GM23338 (cell line): ENCODE measurements at regions not wholly inside any gene's neighbourhood (a gene's known extent, or its start where the extent isn't known, plus 50 kb on each side); places are given as distances from the start of the nearest gene placed in this dataset.

ENCODE experiments used
- ATAC-seq: fragments of 200-7000 bp; cut with Tn5 transposase; 3 replicates; pipeline ENCODE4 v1.9.1; 2020
- DNase-seq: peaks from one replicate; pipeline ENCODE4 v3.0.0-alpha.2; 2015; ENCODE audit warnings: low spot score
- H2AFZ ChIP-seq: fragments of 200-600 bp; sonication (generic); 2 replicates; pipeline ENCODE4 v1.8.0; 2016; ENCODE audit warnings: antibody characterized with exemption, mild to moderate bottlenecking, moderate library complexity
- H3F3A ChIP-seq: fragments of 200-600 bp; sonication (generic); replicated peaks from 2 replicates; pipeline ENCODE4 v1.8.0; 2017; ENCODE audit warnings: antibody characterized with exemption, mixed run types, low read depth
- H3K27ac ChIP-seq: fragments of 200-600 bp; sonication (generic); 2 replicates; pipeline ENCODE4 v1.6.1; 2016; ENCODE audit warnings: low read depth
- H3K27me3 ChIP-seq: fragments of 200-600 bp; sonication (generic); 2 replicates; pipeline ENCODE4 v1.8.0; 2016; ENCODE audit warnings: mild to moderate bottlenecking, mixed run types, moderate library complexity; ENCODE audit not compliant: insufficient read depth
- H3K36me3 ChIP-seq: fragments of 200-600 bp; sonication (generic); 2 replicates; pipeline ENCODE4 v1.8.0; 2016; ENCODE audit warnings: mild to moderate bottlenecking; ENCODE audit not compliant: insufficient read depth
- H3K4me1 ChIP-seq: fragments of 200-600 bp; sonication (generic); 2 replicates; pipeline ENCODE4 v1.8.0; 2016; ENCODE audit warnings: mild to moderate bottlenecking, moderate library complexity; ENCODE audit not compliant: insufficient read depth
- H3K4me2 ChIP-seq: fragments of 200-600 bp; sonication (generic); 2 replicates; pipeline ENCODE4 v1.7.1; 2017; ENCODE audit warnings: mixed run types
- H3K4me3 ChIP-seq: fragments of 200-600 bp; sonication (generic); 2 replicates; pipeline ENCODE4 v1.6.1; 2016; ENCODE audit warnings: mixed run types
- H3K79me2 ChIP-seq: fragments of 200-600 bp; sonication (generic); replicated peaks from 2 replicates; pipeline ENCODE4 v1.8.0; 2017; ENCODE audit warnings: mild to moderate bottlenecking; ENCODE audit not compliant: insufficient read depth
- H3K9me2 ChIP-seq: fragments of 200-600 bp; sonication (generic); 2 replicates; pipeline ENCODE4 v1.8.0; 2017; ENCODE audit not compliant: insufficient read depth
- H4K20me1 ChIP-seq: fragments of 200-600 bp; sonication (generic); replicated peaks from 2 replicates; pipeline ENCODE4 v1.8.0; 2017; ENCODE audit warnings: mild to moderate bottlenecking; ENCODE audit not compliant: insufficient read depth
- H3K27ac Mint-ChIP-seq: 2 replicates; pipeline ENCODE4 v1.8.0; 2020; ENCODE audit warnings: inconsistent platforms, mild to moderate bottlenecking, moderate library complexity, mixed read lengths
- H3K27me3 Mint-ChIP-seq: 3 replicates; pipeline ENCODE4 v1.8.0; 2022; ENCODE audit warnings: low read depth, mild to moderate bottlenecking, moderate library complexity, mixed read lengths, inconsistent platforms; ENCODE audit not compliant: insufficient read depth, poor library complexity
- H3K36me3 Mint-ChIP-seq: 3 replicates; pipeline ENCODE4 v1.8.0; 2021; ENCODE audit warnings: low read depth, mild to moderate bottlenecking, inconsistent platforms, moderate library complexity, mixed read lengths
- H3K4me1 Mint-ChIP-seq: 3 replicates; pipeline ENCODE4 v1.8.0; 2020; ENCODE audit warnings: mild to moderate bottlenecking, inconsistent platforms, mixed read lengths
- H3K4me3 Mint-ChIP-seq: 3 replicates; pipeline ENCODE4 v1.8.0; 2021; ENCODE audit warnings: moderate library complexity, mild to moderate bottlenecking, inconsistent platforms, mixed read lengths
- H3K9me3 Mint-ChIP-seq: 3 replicates; pipeline ENCODE4 v1.8.0; 2020; ENCODE audit warnings: moderate library complexity, mild to moderate bottlenecking, inconsistent platforms, mixed read lengths
- CREB1 ChIP-seq: fragments of 250-450 bp; sonication (Bioruptor Pico); IDR thresholded peaks from 2 replicates; pipeline ENCODE4 v1.5.0; 2020; ENCODE audit warnings: low read depth, mild to moderate bottlenecking, moderate library complexity
- CTCF ChIP-seq, 2 experiments: fragments of 200-600 bp in 1 of 2; sonication (generic) in 1 of 2; conservative IDR thresholded peaks; 2 replicates each; pipeline versions ENCODE4 v1.5.1 to v1.6.1; 2016 to 2017; ENCODE audit warnings: antibody characterized with exemption in 2 of 2, low read depth in 2 of 2, mild to moderate bottlenecking in 2 of 2, moderate library complexity in 1 of 2
- EZH2 ChIP-seq: fragments of 200-600 bp; sonication (generic); IDR thresholded peaks from one replicate; pipeline ENCODE4 v1.8.0; 2017; ENCODE audit warnings: antibody characterized with exemption, mild to moderate bottlenecking, low read depth; ENCODE audit not compliant: unreplicated experiment
- EZH2phosphoT487 ChIP-seq: fragments of 200-600 bp; sonication (generic); IDR thresholded peaks from one replicate; pipeline ENCODE4 v1.8.1; 2018; ENCODE audit warnings: antibody characterized with exemption; ENCODE audit not compliant: unreplicated experiment
- JUNB ChIP-seq: IDR thresholded peaks from one replicate; pipeline ENCODE4 v1.6.1; 2016; ENCODE audit warnings: antibody characterized with exemption; ENCODE audit not compliant: unreplicated experiment
- NANOG ChIP-seq: IDR thresholded peaks from 2 replicates; pipeline ENCODE4 v1.6.1; 2016; ENCODE audit warnings: antibody characterized with exemption, borderline replicate concordance
- POLR2AphosphoS5 ChIP-seq: IDR thresholded peaks from 2 replicates; pipeline ENCODE4 v1.6.1; 2016; ENCODE audit warnings: antibody characterized with exemption, low read depth
- REST ChIP-seq: IDR thresholded peaks from one replicate; pipeline ENCODE4 v1.6.1; 2018; ENCODE audit warnings: antibody characterized with exemption; ENCODE audit not compliant: unreplicated experiment
- STAT1 ChIP-seq: IDR thresholded peaks from one replicate; pipeline ENCODE4 v1.6.1; 2016; ENCODE audit warnings: antibody characterized with exemption; ENCODE audit not compliant: unreplicated experiment
- ZNF114 ChIP-seq: fragments of 250-450 bp; sonication (Bioruptor Pico); IDR thresholded peaks from 2 replicates; pipeline ENCODE4 v1.5.0; 2020; ENCODE audit warnings: mild to moderate bottlenecking, moderate library complexity
- ZNF331 ChIP-seq: fragments of 250-450 bp; sonication (Bioruptor Pico); IDR thresholded peaks from 2 replicates; pipeline ENCODE4 v1.5.0; 2020; ENCODE audit warnings: low read depth, mild to moderate bottlenecking, moderate library complexity
- TF ChIP-seq, protein P1 (sequence below): fragments of 250-450 bp; sonication (Bioruptor Pico); IDR thresholded peaks from 2 replicates; pipeline ENCODE4 v1.5.0; 2020; ENCODE audit warnings: mild to moderate bottlenecking, moderate library complexity
- TF ChIP-seq, protein P2 (sequence below): IDR thresholded peaks from 2 replicates; pipeline ENCODE4 v1.6.1; 2016; ENCODE audit warnings: antibody characterized with exemption

GRCh38 chr2:81987370-81987769, 1682.8 kb upstream of the LRRTM1 start (continued):
- no peak for TF ChIP-seq ZNF114 (CRISPR knock-in tag)

- Mint-ChIP-seq H3K36me3 (peaks cover 6% of the 10 kb centered on the region; the same call in 2 of the 3 replicates), H3K27me3 (no peaks in the 10 kb centered on the region), H3K4me1 (no peaks in the 10 kb centered on the region), H3K27ac (no peak overlapping the region), H3K9me3 (peaks cover 6% of the 10 kb centered on the region; the same call in 2 of the 3 replicates), H3K4me3 (no peak overlapping the region)
- ATAC-seq (peak; percentile 31; the same call in 2 of the 3 replicates), DNase-seq (no peak)
- Histone ChIP-seq H3K27me3 (no peaks in the 10 kb centered on the region), H4K20me1 (no peaks in the 10 kb centered on the region), H3K9me2 (no peaks in the 10 kb centered on the region), H2AFZ (no peak overlapping the region), H3K27ac (no peak overlapping the region), H3K79me2 (no peaks in the 10 kb centered on the region), H3K4me3 (no peak overlapping the region), H3F3A (no peaks in the 10 kb centered on the region), H3K4me2 (no peak overlapping the region), H3K36me3 (no peaks in the 10 kb centered on the region), H3K4me1 (no peaks in the 10 kb centered on the region)
- TF ChIP-seq CTCF (conservative IDR thresholded peaks at IDR 0.05; ENCODE audit: low read depth in 2 of 2) (no peak), JUNB (no peak), POLR2AphosphoS5 (no peak), STAT1 (no peak), EZH2 (no peak), EZH2phosphoT487 (no peak), REST (no peak), ZNF114 (CRISPR knock-in tag) (no peak), CREB1 (CRISPR knock-in tag) (no peak), ZNF331 (CRISPR knock-in tag) (no peak), NANOG (no peak)
- TF ChIP-seq, protein P1, sequence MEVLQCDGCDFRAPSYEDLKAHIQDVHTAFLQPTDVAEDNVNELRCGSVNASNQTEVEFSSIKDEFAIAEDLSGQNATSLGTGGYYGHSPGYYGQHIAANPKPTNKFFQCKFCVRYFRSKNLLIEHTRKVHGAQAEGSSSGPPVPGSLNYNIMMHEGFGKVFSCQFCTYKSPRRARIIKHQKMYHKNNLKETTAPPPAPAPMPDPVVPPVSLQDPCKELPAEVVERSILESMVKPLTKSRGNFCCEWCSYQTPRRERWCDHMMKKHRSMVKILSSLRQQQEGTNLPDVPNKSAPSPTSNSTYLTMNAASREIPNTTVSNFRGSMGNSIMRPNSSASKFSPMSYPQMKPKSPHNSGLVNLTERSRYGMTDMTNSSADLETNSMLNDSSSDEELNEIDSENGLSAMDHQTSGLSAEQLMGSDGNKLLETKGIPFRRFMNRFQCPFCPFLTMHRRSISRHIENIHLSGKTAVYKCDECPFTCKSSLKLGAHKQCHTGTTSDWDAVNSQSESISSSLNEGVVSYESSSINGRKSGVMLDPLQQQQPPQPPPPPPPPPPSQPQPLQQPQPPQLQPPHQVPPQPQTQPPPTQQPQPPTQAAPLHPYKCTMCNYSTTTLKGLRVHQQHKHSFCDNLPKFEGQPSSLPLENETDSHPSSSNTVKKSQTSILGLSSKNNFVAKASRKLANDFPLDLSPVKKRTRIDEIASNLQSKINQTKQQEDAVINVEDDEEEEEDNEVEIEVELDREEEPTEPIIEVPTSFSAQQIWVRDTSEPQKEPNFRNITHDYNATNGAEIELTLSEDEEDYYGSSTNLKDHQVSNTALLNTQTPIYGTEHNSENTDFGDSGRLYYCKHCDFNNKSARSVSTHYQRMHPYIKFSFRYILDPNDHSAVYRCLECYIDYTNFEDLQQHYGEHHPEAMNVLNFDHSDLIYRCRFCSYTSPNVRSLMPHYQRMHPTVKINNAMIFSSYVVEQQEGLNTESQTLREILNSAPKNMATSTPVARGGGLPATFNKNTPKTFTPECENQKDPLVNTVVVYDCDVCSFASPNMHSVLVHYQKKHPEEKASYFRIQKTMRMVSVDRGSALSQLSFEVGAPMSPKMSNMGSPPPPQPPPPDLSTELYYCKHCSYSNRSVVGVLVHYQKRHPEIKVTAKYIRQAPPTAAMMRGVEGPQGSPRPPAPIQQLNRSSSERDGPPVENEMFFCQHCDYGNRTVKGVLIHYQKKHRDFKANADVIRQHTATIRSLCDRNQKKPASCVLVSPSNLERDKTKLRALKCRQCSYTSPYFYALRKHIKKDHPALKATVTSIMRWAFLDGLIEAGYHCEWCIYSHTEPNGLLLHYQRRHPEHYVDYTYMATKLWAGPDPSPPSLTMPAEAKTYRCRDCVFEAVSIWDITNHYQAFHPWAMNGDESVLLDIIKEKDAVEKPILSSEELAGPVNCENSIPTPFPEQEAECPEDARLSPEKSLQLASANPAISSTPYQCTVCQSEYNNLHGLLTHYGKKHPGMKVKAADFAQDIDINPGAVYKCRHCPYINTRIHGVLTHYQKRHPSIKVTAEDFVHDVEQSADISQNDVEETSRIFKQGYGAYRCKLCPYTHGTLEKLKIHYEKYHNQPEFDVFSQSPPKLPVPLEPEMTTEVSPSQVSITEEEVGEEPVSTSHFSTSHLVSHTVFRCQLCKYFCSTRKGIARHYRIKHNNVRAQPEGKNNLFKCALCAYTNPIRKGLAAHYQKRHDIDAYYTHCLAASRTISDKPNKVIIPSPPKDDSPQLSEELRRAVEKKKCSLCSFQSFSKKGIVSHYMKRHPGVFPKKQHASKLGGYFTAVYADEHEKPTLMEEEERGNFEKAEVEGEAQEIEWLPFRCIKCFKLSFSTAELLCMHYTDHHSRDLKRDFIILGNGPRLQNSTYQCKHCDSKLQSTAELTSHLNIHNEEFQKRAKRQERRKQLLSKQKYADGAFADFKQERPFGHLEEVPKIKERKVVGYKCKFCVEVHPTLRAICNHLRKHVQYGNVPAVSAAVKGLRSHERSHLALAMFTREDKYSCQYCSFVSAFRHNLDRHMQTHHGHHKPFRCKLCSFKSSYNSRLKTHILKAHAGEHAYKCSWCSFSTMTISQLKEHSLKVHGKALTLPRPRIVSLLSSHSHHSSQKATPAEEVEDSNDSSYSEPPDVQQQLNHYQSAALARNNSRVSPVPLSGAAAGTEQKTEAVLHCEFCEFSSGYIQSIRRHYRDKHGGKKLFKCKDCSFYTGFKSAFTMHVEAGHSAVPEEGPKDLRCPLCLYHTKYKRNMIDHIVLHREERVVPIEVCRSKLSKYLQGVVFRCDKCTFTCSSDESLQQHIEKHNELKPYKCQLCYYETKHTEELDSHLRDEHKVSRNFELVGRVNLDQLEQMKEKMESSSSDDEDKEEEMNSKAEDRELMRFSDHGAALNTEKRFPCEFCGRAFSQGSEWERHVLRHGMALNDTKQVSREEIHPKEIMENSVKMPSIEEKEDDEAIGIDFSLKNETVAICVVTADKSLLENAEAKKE, result no peak
- TF ChIP-seq, protein P2, sequence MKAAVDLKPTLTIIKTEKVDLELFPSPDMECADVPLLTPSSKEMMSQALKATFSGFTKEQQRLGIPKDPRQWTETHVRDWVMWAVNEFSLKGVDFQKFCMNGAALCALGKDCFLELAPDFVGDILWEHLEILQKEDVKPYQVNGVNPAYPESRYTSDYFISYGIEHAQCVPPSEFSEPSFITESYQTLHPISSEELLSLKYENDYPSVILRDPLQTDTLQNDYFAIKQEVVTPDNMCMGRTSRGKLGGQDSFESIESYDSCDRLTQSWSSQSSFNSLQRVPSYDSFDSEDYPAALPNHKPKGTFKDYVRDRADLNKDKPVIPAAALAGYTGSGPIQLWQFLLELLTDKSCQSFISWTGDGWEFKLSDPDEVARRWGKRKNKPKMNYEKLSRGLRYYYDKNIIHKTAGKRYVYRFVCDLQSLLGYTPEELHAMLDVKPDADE, result no peak
Measured at GRCh38 chr2:81984969-81985637, 1680.6 kb upstream of the LRRTM1 start.
